PC-3 (cell line): ENCODE measurements at regions not wholly inside any gene's neighbourhood (a gene's known extent, or its start where the extent isn't known, plus 50 kb on each side); places are given as distances from the start of the nearest gene placed in this dataset.

Source experiments
- ATAC-seq: fragments of 200-7000 bp; cut with Tn5 transposase; 2 replicates; pipeline ENCODE4 v1.9.1; 2020; ENCODE audit warnings: mild to moderate bottlenecking, moderate library complexity
- BruUV-seq: library from RNA; stranded (reverse); fragments of 400-500 nt; replicated peaks from 2 replicates; lab custom pipeline; 2021; lab: Mats Ljungman, UMichigan
- CTCF ChIA-PET: fragments of 300-600 bp; sonication (Branson Sonifier 250); formaldehyde crosslinking; loops from one replicate; lab custom pipeline; 2022; ENCODE audit warnings: antibody characterized with exemption; lab: Charles Lee
- POLR2A ChIA-PET: fragments of 300-600 bp; sonication (Branson Sonifier 250); formaldehyde crosslinking; loops from one replicate; lab custom pipeline; 2022; ENCODE audit warnings: antibody characterized with exemption; ENCODE audit not compliant: unreplicated experiment; lab: Charles Lee
- DNase-seq: peaks from one replicate; pipeline ENCODE4 v3.0.0-alpha.2; 2015
- H2AFZ ChIP-seq: fragments of 300-600 bp; sonication (generic); 2 replicates; pipeline ENCODE4 v1.6.0; 2016; ENCODE audit warnings: antibody characterized with exemption, low read length
- H3F3A ChIP-seq: fragments of 300-600 bp; sonication (generic); one replicate; pipeline ENCODE4 v1.6.0; 2017; ENCODE audit warnings: antibody characterized with exemption, low read length, control low read depth, mild to moderate bottlenecking; ENCODE audit not compliant: unreplicated experiment
- H3K27ac ChIP-seq: fragments of 300-600 bp; sonication (generic); 2 replicates; pipeline ENCODE4 v1.5.1; 2016; ENCODE audit warnings: mild to moderate bottlenecking, low read length
- H3K27me3 ChIP-seq: fragments of 300-600 bp; sonication (generic); 2 replicates; pipeline ENCODE4 v1.6.1; 2016; ENCODE audit warnings: low read length, mixed read lengths
- H3K36me3 ChIP-seq: fragments of 300-600 bp; sonication (generic); 2 replicates; pipeline ENCODE4 v1.6.1; 2016; ENCODE audit warnings: low read depth, mixed run types, low read length, mixed read lengths
- H3K4me1 ChIP-seq: fragments of 300-600 bp; sonication (generic); 2 replicates; pipeline ENCODE4 v1.5.1; 2016; ENCODE audit warnings: low read length; ENCODE audit not compliant: insufficient read depth
- H3K4me2 ChIP-seq: fragments of 300-600 bp; sonication (generic); 2 replicates; pipeline ENCODE4 v1.6.0; 2016; ENCODE audit warnings: low read length
- H3K4me3 ChIP-seq: fragments of 300-600 bp; sonication (generic); 2 replicates; pipeline ENCODE4 v1.5.1; 2016; ENCODE audit warnings: mild to moderate bottlenecking, low read length, mixed read lengths
- H3K79me2 ChIP-seq: fragments of 300-600 bp; sonication (generic); 2 replicates; pipeline ENCODE4 v1.6.1; 2017; ENCODE audit warnings: low read length, mixed read lengths
- H3K9ac ChIP-seq: fragments of 300-600 bp; sonication (generic); 2 replicates; pipeline ENCODE4 v1.6.0; 2016; ENCODE audit warnings: mild to moderate bottlenecking, low read length
- H3K9me2 ChIP-seq: fragments of 300-600 bp; sonication (generic); replicated peaks from 2 replicates; pipeline ENCODE4 v1.6.1; 2016; ENCODE audit warnings: mixed run types, low read length, mixed read lengths
- H3K9me3 ChIP-seq: fragments of 300-600 bp; sonication (generic); 2 replicates; pipeline ENCODE4 v1.6.1; 2016; ENCODE audit warnings: low read length, mixed read lengths
- H4K20me1 ChIP-seq: fragments of 300-600 bp; sonication (generic); 2 replicates; pipeline ENCODE4 v1.6.1; 2016; ENCODE audit warnings: low read length, mixed read lengths
- EZH2 ChIP-seq: fragments of 300-600 bp; sonication (generic); IDR thresholded peaks from one replicate; pipeline ENCODE4 v1.6.1; 2017; ENCODE audit warnings: antibody characterized with exemption, mild to moderate bottlenecking, low read length; ENCODE audit not compliant: unreplicated experiment
- EZH2phosphoT487 ChIP-seq: fragments of 300-600 bp; sonication (generic); IDR thresholded peaks from 2 replicates; pipeline ENCODE4 v1.6.1; 2018; ENCODE audit warnings: mild to moderate bottlenecking, antibody characterized with exemption, low read length, borderline replicate concordance
- intact Hi-C: fragments of 100-400 bp; cut with micrococcal nuclease; formaldehyde crosslinking; loops from 2 replicates; pipeline ENCODE4 v1.9.0; 2023
- TF ChIP-seq, protein P1 (sequence below): fragments of 300-600 bp; sonication (generic); conservative IDR thresholded peaks from 2 replicates; pipeline ENCODE4 v1.5.1; 2017; ENCODE audit warnings: antibody characterized with exemption, low read depth, mild to moderate bottlenecking, low read length

DNA sequence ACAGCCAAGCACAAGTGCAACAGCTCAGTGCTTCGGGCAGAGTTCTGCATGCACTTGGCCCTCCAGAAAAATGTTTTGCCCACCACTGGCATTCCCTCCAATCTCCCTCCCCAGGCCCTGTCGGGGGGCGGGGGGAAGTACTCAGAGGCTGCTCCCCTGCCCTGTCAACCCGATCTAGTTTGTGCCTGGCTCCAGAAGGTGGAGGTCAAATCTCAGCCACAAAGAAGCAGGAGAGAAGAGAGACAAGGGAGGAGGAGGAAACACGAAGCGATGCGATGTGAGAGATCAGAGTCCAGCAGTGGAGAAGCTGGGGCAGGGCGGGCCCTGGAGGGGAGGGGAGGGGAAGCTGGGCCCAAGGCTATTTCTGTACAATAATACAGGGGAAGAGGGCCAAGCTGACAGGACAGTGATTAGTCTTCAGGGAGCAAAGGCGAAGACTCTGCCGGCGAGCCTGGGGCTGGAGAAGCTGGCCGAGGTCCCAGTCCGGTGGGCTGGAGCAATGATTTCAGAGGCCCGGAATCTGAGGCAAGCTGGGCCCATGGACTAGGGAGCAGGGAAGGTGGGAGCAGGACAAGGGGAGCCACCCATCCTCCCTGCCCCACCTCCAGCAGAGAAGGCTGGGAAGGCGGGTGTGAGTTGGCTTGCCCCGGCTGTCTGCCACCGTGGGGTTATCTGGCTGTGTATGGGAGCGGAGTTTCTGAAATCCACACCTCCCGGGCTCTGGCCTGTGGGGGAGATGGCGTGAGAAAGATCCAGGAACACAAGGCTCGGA, 167.1 kb downstream of the EFNB1 start:
- TF ChIP-seq, protein P1, sequence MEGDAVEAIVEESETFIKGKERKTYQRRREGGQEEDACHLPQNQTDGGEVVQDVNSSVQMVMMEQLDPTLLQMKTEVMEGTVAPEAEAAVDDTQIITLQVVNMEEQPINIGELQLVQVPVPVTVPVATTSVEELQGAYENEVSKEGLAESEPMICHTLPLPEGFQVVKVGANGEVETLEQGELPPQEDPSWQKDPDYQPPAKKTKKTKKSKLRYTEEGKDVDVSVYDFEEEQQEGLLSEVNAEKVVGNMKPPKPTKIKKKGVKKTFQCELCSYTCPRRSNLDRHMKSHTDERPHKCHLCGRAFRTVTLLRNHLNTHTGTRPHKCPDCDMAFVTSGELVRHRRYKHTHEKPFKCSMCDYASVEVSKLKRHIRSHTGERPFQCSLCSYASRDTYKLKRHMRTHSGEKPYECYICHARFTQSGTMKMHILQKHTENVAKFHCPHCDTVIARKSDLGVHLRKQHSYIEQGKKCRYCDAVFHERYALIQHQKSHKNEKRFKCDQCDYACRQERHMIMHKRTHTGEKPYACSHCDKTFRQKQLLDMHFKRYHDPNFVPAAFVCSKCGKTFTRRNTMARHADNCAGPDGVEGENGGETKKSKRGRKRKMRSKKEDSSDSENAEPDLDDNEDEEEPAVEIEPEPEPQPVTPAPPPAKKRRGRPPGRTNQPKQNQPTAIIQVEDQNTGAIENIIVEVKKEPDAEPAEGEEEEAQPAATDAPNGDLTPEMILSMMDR, result no peak
- TF ChIP-seq EZH2phosphoT487, result no peak
- no peak for TF ChIP-seq EZH2
- CTCF ChIA-PET, result no interaction called here
- POLR2A ChIA-PET, result no interaction called here

DNA sequence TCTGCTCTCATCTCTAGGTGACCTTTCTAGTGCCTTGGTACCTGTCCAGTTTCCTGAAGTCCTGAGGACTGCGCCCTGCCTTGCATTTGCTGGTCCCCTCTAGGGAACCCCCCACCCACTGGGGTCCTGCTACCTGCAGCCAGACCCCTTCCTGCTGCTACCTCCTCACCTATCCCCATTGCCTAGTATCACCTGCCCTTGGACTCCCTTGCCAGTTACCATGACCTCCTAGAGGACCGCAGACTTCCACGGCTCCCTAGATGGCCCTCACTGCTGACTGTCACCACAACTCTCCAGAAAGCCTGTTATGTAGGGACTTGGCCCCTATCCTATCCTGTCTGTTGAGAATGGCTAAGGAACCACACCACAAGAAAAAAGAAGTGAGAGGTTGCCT, 166.6 kb downstream of the EFNB1 start:
- BruUV-seq, result no TSS peak
- TF ChIP-seq, protein P1, result no peak
- TF ChIP-seq EZH2phosphoT487, result no peak
- no peak for TF ChIP-seq EZH2
- H3K27me3 ChIP-seq, result no peaks in the 10 kb centered on the region
- no peak for ATAC-seq
- H3F3A ChIP-seq, result no peaks in the 10 kb centered on the region
- H3K9me3 ChIP-seq, result no peaks in the 10 kb centered on the region
- H3K79me2 ChIP-seq, result no peaks in the 10 kb centered on the region
- no peak overlapping the region for H3K27ac ChIP-seq
- no peaks in the 10 kb centered on the region for H3K9me2 ChIP-seq
- ChIA-PET CTCF (no interaction called here), POLR2A (no interaction called here)
- no peak overlapping the region for H3K4me3 ChIP-seq
- no peaks in the 10 kb centered on the region for H4K20me1 ChIP-seq
- intact Hi-C loops, result no loop called here
- H3K9ac ChIP-seq, result no peak overlapping the region
- peaks cover 27% of the 10 kb centered on the region for H3K4me1 ChIP-seq
- H2AFZ ChIP-seq, result no peak overlapping the region
- no peak for DNase-seq
- no peaks in the 10 kb centered on the region for H3K36me3 ChIP-seq
- no peak overlapping the region for H3K4me2 ChIP-seq

More for the DNA sequence above, 167.1 kb downstream of the EFNB1 start:
- H3K9me3 ChIP-seq, result no peaks in the 10 kb centered on the region
- H4K20me1 ChIP-seq, result no peaks in the 10 kb centered on the region
- no peak overlapping the region for H3K9ac ChIP-seq
- no peak overlapping the region for H3K27ac ChIP-seq
- H3K36me3 ChIP-seq, result no peaks in the 10 kb centered on the region
- no TSS peak for BruUV-seq
- no peak overlapping the region for H3K4me2 ChIP-seq
- no peaks in the 10 kb centered on the region for H3K9me2 ChIP-seq
- H3K27me3 ChIP-seq, result no peaks in the 10 kb centered on the region
- H3K4me1 ChIP-seq, result peaks cover 32% of the 10 kb centered on the region
- H3K79me2 ChIP-seq, result no peaks in the 10 kb centered on the region
- DNase-seq, result no peak
- no peak overlapping the region for H2AFZ ChIP-seq
- no peaks in the 10 kb centered on the region for H3F3A ChIP-seq
- ATAC-seq, result no peak
- intact Hi-C loops, result no loop called here
- H3K4me3 ChIP-seq, result no peak overlapping the region

DNA sequence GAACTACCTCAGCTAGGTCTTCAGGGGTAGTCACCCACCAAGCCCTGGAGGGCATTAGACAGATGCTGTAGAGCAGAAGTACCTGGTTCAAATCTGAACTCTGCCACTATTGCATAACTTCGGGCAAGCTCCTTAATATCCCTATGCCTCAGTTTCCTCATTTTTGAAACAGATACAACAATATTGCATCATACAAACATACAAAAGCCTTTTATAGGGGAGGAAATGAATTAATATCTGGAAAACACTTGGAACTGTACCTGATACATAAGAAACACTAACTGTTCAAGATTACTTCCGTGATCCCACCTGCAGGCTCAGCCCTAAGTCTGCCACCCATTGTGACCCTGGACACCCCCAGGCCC, 166.1 kb downstream of the EFNB1 start:
- Histone ChIP-seq H4K20me1 (no peaks in the 10 kb centered on the region), H2AFZ (no peak overlapping the region), H3K27ac (no peak overlapping the region), H3K9me2 (no peaks in the 10 kb centered on the region), H3K79me2 (no peaks in the 10 kb centered on the region), H3K9ac (no peak overlapping the region), H3K4me1 (peaks cover 22% of the 10 kb centered on the region), H3K4me3 (no peak overlapping the region), H3F3A (no peaks in the 10 kb centered on the region), H3K9me3 (no peaks in the 10 kb centered on the region), H3K27me3 (no peaks in the 10 kb centered on the region), H3K4me2 (no peak overlapping the region), H3K36me3 (no peaks in the 10 kb centered on the region)
- DNase-seq (no peak), ATAC-seq (no peak)
- ChIA-PET CTCF (no interaction called here), POLR2A (no interaction called here)
- BruUV-seq, result no TSS peak
- intact Hi-C loops, result no loop called here
- no peak for TF ChIP-seq EZH2phosphoT487
- TF ChIP-seq, protein P1, result no peak
